ENCODE measurements at regions not wholly inside any gene's neighbourhood (a gene's known extent, or its start where the extent isn't known, plus 50 kb on each side); places are given as distances from the start of the nearest gene placed in this dataset.

GRCh38 chr10:113389969-113390368 lies 162.9 kb upstream of the HABP2 start:
- TF ChIP-seq CREB1 (CRISPR knock-in tag; IDR thresholded peaks at IDR 0.05; ENCODE audit: low read depth) (no peak), EZH2 (IDR thresholded peaks at IDR 0.05; ENCODE audit: low read depth, unreplicated experiment) (no peak), POLR2AphosphoS5 (IDR thresholded peaks at IDR 0.05; ENCODE audit: low read depth) (no peak), EZH2phosphoT487 (IDR thresholded peaks at IDR 0.05; ENCODE audit: unreplicated experiment) (no peak), JUNB (IDR thresholded peaks at IDR 0.05; ENCODE audit: unreplicated experiment) (no peak), ZNF331 (CRISPR knock-in tag; IDR thresholded peaks at IDR 0.05; ENCODE audit: low read depth) (no peak), STAT1 (IDR thresholded peaks at IDR 0.05; ENCODE audit: unreplicated experiment) (no peak), ZNF114 (CRISPR knock-in tag; IDR thresholded peaks at IDR 0.05) (no peak)
- TF ChIP-seq, protein P1, sequence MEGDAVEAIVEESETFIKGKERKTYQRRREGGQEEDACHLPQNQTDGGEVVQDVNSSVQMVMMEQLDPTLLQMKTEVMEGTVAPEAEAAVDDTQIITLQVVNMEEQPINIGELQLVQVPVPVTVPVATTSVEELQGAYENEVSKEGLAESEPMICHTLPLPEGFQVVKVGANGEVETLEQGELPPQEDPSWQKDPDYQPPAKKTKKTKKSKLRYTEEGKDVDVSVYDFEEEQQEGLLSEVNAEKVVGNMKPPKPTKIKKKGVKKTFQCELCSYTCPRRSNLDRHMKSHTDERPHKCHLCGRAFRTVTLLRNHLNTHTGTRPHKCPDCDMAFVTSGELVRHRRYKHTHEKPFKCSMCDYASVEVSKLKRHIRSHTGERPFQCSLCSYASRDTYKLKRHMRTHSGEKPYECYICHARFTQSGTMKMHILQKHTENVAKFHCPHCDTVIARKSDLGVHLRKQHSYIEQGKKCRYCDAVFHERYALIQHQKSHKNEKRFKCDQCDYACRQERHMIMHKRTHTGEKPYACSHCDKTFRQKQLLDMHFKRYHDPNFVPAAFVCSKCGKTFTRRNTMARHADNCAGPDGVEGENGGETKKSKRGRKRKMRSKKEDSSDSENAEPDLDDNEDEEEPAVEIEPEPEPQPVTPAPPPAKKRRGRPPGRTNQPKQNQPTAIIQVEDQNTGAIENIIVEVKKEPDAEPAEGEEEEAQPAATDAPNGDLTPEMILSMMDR (conservative IDR thresholded peaks at IDR 0.05; ENCODE audit: low read depth in 2 of 2): no peak
- TF ChIP-seq, protein P2, sequence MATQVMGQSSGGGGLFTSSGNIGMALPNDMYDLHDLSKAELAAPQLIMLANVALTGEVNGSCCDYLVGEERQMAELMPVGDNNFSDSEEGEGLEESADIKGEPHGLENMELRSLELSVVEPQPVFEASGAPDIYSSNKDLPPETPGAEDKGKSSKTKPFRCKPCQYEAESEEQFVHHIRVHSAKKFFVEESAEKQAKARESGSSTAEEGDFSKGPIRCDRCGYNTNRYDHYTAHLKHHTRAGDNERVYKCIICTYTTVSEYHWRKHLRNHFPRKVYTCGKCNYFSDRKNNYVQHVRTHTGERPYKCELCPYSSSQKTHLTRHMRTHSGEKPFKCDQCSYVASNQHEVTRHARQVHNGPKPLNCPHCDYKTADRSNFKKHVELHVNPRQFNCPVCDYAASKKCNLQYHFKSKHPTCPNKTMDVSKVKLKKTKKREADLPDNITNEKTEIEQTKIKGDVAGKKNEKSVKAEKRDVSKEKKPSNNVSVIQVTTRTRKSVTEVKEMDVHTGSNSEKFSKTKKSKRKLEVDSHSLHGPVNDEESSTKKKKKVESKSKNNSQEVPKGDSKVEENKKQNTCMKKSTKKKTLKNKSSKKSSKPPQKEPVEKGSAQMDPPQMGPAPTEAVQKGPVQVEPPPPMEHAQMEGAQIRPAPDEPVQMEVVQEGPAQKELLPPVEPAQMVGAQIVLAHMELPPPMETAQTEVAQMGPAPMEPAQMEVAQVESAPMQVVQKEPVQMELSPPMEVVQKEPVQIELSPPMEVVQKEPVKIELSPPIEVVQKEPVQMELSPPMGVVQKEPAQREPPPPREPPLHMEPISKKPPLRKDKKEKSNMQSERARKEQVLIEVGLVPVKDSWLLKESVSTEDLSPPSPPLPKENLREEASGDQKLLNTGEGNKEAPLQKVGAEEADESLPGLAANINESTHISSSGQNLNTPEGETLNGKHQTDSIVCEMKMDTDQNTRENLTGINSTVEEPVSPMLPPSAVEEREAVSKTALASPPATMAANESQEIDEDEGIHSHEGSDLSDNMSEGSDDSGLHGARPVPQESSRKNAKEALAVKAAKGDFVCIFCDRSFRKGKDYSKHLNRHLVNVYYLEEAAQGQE (IDR thresholded peaks at IDR 0.05; ENCODE audit: unreplicated experiment): no peak
- TF ChIP-seq, protein P3, sequence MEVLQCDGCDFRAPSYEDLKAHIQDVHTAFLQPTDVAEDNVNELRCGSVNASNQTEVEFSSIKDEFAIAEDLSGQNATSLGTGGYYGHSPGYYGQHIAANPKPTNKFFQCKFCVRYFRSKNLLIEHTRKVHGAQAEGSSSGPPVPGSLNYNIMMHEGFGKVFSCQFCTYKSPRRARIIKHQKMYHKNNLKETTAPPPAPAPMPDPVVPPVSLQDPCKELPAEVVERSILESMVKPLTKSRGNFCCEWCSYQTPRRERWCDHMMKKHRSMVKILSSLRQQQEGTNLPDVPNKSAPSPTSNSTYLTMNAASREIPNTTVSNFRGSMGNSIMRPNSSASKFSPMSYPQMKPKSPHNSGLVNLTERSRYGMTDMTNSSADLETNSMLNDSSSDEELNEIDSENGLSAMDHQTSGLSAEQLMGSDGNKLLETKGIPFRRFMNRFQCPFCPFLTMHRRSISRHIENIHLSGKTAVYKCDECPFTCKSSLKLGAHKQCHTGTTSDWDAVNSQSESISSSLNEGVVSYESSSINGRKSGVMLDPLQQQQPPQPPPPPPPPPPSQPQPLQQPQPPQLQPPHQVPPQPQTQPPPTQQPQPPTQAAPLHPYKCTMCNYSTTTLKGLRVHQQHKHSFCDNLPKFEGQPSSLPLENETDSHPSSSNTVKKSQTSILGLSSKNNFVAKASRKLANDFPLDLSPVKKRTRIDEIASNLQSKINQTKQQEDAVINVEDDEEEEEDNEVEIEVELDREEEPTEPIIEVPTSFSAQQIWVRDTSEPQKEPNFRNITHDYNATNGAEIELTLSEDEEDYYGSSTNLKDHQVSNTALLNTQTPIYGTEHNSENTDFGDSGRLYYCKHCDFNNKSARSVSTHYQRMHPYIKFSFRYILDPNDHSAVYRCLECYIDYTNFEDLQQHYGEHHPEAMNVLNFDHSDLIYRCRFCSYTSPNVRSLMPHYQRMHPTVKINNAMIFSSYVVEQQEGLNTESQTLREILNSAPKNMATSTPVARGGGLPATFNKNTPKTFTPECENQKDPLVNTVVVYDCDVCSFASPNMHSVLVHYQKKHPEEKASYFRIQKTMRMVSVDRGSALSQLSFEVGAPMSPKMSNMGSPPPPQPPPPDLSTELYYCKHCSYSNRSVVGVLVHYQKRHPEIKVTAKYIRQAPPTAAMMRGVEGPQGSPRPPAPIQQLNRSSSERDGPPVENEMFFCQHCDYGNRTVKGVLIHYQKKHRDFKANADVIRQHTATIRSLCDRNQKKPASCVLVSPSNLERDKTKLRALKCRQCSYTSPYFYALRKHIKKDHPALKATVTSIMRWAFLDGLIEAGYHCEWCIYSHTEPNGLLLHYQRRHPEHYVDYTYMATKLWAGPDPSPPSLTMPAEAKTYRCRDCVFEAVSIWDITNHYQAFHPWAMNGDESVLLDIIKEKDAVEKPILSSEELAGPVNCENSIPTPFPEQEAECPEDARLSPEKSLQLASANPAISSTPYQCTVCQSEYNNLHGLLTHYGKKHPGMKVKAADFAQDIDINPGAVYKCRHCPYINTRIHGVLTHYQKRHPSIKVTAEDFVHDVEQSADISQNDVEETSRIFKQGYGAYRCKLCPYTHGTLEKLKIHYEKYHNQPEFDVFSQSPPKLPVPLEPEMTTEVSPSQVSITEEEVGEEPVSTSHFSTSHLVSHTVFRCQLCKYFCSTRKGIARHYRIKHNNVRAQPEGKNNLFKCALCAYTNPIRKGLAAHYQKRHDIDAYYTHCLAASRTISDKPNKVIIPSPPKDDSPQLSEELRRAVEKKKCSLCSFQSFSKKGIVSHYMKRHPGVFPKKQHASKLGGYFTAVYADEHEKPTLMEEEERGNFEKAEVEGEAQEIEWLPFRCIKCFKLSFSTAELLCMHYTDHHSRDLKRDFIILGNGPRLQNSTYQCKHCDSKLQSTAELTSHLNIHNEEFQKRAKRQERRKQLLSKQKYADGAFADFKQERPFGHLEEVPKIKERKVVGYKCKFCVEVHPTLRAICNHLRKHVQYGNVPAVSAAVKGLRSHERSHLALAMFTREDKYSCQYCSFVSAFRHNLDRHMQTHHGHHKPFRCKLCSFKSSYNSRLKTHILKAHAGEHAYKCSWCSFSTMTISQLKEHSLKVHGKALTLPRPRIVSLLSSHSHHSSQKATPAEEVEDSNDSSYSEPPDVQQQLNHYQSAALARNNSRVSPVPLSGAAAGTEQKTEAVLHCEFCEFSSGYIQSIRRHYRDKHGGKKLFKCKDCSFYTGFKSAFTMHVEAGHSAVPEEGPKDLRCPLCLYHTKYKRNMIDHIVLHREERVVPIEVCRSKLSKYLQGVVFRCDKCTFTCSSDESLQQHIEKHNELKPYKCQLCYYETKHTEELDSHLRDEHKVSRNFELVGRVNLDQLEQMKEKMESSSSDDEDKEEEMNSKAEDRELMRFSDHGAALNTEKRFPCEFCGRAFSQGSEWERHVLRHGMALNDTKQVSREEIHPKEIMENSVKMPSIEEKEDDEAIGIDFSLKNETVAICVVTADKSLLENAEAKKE (CRISPR knock-in tag; IDR thresholded peaks at IDR 0.05): no peak
